ENCODE measurements at regions not wholly inside any gene's neighbourhood (a gene's known extent, or its start where the extent isn't known, plus 50 kb on each side); places are given as distances from the start of the nearest gene placed in this dataset.

- no peak for DNase-seq
- H3K4me3 ChIP-seq, result no peak overlapping the region
- no peak for TF ChIP-seq POLR2AphosphoS5 (IDR thresholded peaks at IDR 0.05)
- no peak for TF ChIP-seq EP300 (IDR thresholded peaks at IDR 0.05)
- TF ChIP-seq CTCF (IDR thresholded peaks at IDR 0.05), result no peak
- TF ChIP-seq POLR2A (IDR thresholded peaks at IDR 0.05), result no peak
- intact Hi-C loops (cut with DNase I), result no loop called here
- H3K9me3 ChIP-seq, result no peaks in the 10 kb centered on the region
- no peak overlapping the region for H3K27ac ChIP-seq
- WGBS, 2 donors, result 71 to 82% methylated on average over 4 of the region's 4 CpGs
- no peaks in the 10 kb centered on the region for H3K4me1 ChIP-seq
- H3K27me3 ChIP-seq, result no peaks in the 10 kb centered on the region
- no peaks in the 10 kb centered on the region for H3K36me3 ChIP-seq
These were observed 947.7 kb upstream of the TENM4 start for GRCh38 chr11:80388536-80388935.

GRCh38 chr11:80388130-80388529 lies 947.3 kb upstream of the TENM4 start:
- no peak overlapping the region for H3K27ac ChIP-seq
- no peaks in the 10 kb centered on the region for H3K9me3 ChIP-seq
- no peaks in the 10 kb centered on the region for H3K36me3 ChIP-seq
- no peaks in the 10 kb centered on the region for H3K27me3 ChIP-seq
- intact Hi-C loops (cut with DNase I), result no loop called here
- TF ChIP-seq CTCF (IDR thresholded peaks at IDR 0.05) (no peak), EP300 (IDR thresholded peaks at IDR 0.05) (no peak), POLR2AphosphoS5 (IDR thresholded peaks at IDR 0.05) (no peak), POLR2A (IDR thresholded peaks at IDR 0.05) (no peak)
- no peak for DNase-seq
- WGBS, 2 donors, result 86 to 95% methylated on average over 1 of the region's 1 CpG
- H3K4me3 ChIP-seq, result no peak overlapping the region
- H3K4me1 ChIP-seq, result no peaks in the 10 kb centered on the region

GRCh38 chr11:80383655-80384054 lies 942.8 kb upstream of the TENM4 start:
- 48 to 59% methylated on average over 3 of the region's 3 CpGs for whole genome bisulfite sequencing, 2 donors
- no peaks in the 10 kb centered on the region for H3K9me3 ChIP-seq
- intact Hi-C loops (cut with DNase I), result no loop called here
- no peak overlapping the region for H3K4me3 ChIP-seq
- H3K36me3 ChIP-seq, result no peaks in the 10 kb centered on the region
- H3K27me3 ChIP-seq, result no peaks in the 10 kb centered on the region
- H3K27ac ChIP-seq, result no peak overlapping the region
- no peaks in the 10 kb centered on the region for H3K4me1 ChIP-seq
- no peak for TF ChIP-seq CTCF (IDR thresholded peaks at IDR 0.05)
- no peak for TF ChIP-seq EP300 (IDR thresholded peaks at IDR 0.05)
- TF ChIP-seq POLR2A (IDR thresholded peaks at IDR 0.05), result no peak
- no peak for TF ChIP-seq POLR2AphosphoS5 (IDR thresholded peaks at IDR 0.05)
- no peak for DNase-seq

- no peak for DNase-seq
- TF ChIP-seq POLR2AphosphoS5 (IDR thresholded peaks at IDR 0.05) (no peak), POLR2A (IDR thresholded peaks at IDR 0.05) (no peak), EP300 (IDR thresholded peaks at IDR 0.05) (no peak), CTCF (IDR thresholded peaks at IDR 0.05) (no peak)
- Histone ChIP-seq H3K4me1 (no peaks in the 10 kb centered on the region), H3K4me3 (no peak overlapping the region), H3K36me3 (no peaks in the 10 kb centered on the region), H3K9me3 (no peaks in the 10 kb centered on the region), H3K27me3 (no peaks in the 10 kb centered on the region), H3K27ac (no peak overlapping the region)
- WGBS, 2 donors, result 22 to 74% methylated on average over 1 of the region's 1 CpG
- intact Hi-C loops (cut with DNase I), result no loop called here
These were observed 938.9 kb upstream of the TENM4 start for GRCh38 chr11:80379620-80380278.

- DNase-seq, result no peak
- 79 to 91% methylated on average over 6 of the region's 6 CpGs for WGBS, 2 donors
- TF ChIP-seq CTCF (IDR thresholded peaks at IDR 0.05), result no peak
- TF ChIP-seq EP300 (IDR thresholded peaks at IDR 0.05), result no peak
- TF ChIP-seq POLR2A (IDR thresholded peaks at IDR 0.05), result no peak
- TF ChIP-seq POLR2AphosphoS5 (IDR thresholded peaks at IDR 0.05), result no peak
- Histone ChIP-seq H3K4me3 (no peak overlapping the region), H3K9me3 (no peaks in the 10 kb centered on the region), H3K27ac (no peak overlapping the region), H3K36me3 (no peaks in the 10 kb centered on the region), H3K27me3 (no peaks in the 10 kb centered on the region), H3K4me1 (no peaks in the 10 kb centered on the region)
- intact Hi-C loops (cut with DNase I), result no loop called here
These were observed 931.1 kb upstream of the TENM4 start for GRCh38 chr11:80371931-80372330.

Data from sigmoid colon (tissue), 6 donors.